ENCODE measurements at regions not wholly inside any gene's neighbourhood (a gene's known extent, or its start where the extent isn't known, plus 50 kb on each side); places are given as distances from the start of the nearest gene placed in this dataset.

DNA sequence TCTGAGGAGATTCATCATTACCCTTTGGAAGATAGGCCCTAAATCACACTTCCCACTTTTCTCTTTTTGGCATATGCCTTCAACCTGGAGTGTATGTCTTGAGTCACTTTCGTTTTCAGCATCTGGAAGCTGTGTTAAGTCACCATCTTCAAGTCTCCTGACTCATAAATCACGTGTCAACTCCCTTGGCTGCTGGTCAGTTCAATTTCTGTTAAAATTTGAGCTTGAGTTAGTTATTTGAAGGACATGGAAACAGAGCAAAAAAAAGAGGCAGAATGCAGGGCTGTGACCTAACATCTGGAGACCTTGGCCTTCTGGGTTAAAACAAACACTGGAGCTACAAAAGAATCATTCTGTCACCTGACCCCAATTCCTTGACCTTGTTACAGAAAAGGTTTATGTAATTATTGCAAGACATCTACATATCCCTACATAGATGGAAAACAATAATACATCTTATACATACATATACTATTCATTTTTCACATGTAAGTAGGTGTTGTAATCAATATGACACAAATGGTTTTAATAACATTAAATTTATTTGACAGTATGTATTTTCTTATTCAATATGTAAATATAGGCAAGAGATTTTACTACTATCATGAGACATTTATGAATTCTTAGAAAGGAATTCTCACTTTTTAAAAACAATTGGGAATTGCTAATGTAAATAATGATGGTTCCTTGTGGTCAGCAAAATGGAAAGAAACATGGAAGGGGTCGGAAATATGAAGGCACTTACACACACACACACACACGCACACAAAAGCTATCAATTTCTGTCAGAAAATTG is 169.7 kb upstream of the PHYHIPL start:
- TF ChIP-seq, protein P1, sequence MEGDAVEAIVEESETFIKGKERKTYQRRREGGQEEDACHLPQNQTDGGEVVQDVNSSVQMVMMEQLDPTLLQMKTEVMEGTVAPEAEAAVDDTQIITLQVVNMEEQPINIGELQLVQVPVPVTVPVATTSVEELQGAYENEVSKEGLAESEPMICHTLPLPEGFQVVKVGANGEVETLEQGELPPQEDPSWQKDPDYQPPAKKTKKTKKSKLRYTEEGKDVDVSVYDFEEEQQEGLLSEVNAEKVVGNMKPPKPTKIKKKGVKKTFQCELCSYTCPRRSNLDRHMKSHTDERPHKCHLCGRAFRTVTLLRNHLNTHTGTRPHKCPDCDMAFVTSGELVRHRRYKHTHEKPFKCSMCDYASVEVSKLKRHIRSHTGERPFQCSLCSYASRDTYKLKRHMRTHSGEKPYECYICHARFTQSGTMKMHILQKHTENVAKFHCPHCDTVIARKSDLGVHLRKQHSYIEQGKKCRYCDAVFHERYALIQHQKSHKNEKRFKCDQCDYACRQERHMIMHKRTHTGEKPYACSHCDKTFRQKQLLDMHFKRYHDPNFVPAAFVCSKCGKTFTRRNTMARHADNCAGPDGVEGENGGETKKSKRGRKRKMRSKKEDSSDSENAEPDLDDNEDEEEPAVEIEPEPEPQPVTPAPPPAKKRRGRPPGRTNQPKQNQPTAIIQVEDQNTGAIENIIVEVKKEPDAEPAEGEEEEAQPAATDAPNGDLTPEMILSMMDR (IDR thresholded peaks at IDR 0.05; ENCODE audit: low read depth, low read length) = no peak
- no peak for TF ChIP-seq EZH2phosphoT487 (IDR thresholded peaks at IDR 0.05; ENCODE audit: low read depth)

Data from OCI-LY3 (cell line).